ENCODE measurements at regions not wholly inside any gene's neighbourhood (a gene's known extent, or its start where the extent isn't known, plus 50 kb on each side); places are given as distances from the start of the nearest gene placed in this dataset.

- no peak for TF ChIP-seq CTCF (IDR thresholded peaks at IDR 0.05; ENCODE audit: low read length)
- TF ChIP-seq EZH2 (IDR thresholded peaks at IDR 0.05; ENCODE audit: borderline replicate concordance, low read length): no peak
Measured at GRCh38 chr12:91289072-91289471, 106.5 kb upstream of the DCN start.
